GM21619 (cell line): ENCODE measurements at regions not wholly inside any gene's neighbourhood (a gene's known extent, or its start where the extent isn't known, plus 50 kb on each side); places are given as distances from the start of the nearest gene placed in this dataset.
"Not testable (repeated sequence)": the region's sequence is repeated elsewhere in the genome, so short reads cannot be mapped to it uniquely, and the experiment has no call there.

ENCODE experiments used
- ATAC-seq: cut with Tn5 transposase; IDR thresholded peaks from one replicate; pipeline ENCODE4 v1.9.1; 2021; ENCODE audit not compliant: unreplicated experiment

GRCh38 chr6:9236443-9236842 is 801.1 kb upstream of the SLC35B3 start:
- ATAC-seq, result no peak

- ATAC-seq, result no peak
Observed at GRCh38 chr6:9233686-9234085, 798.3 kb upstream of the SLC35B3 start.

GRCh38 chr6:9233226-9233625 is 797.9 kb upstream of the SLC35B3 start:
- ATAC-seq, result no peak

GRCh38 chr6:9225441-9225871 is 790.1 kb upstream of the SLC35B3 start:
- no peak for ATAC-seq

GRCh38 chr6:9224539-9224938 is 789.2 kb upstream of the SLC35B3 start:
- no peak for ATAC-seq

GRCh38 chr6:9213717-9214116 is 778.4 kb upstream of the SLC35B3 start:
- ATAC-seq, result not testable (repeated sequence)

- ATAC-seq, result no peak
Observed at GRCh38 chr6:9208966-9209365, 773.6 kb upstream of the SLC35B3 start.

GRCh38 chr6:9205645-9206044 is 770.3 kb upstream of the SLC35B3 start:
- no peak for ATAC-seq

GRCh38 chr6:9204171-9204570 is 768.8 kb upstream of the SLC35B3 start:
- no peak for ATAC-seq

GRCh38 chr6:9200712-9201111 is 765.4 kb upstream of the SLC35B3 start:
- no peak for ATAC-seq

- no peak for ATAC-seq
Observed at GRCh38 chr6:9197726-9198125, 762.4 kb upstream of the SLC35B3 start.

- ATAC-seq, result no peak
Observed at GRCh38 chr6:9195322-9195721, 760.0 kb upstream of the SLC35B3 start.

- ATAC-seq, result no peak
Observed at GRCh38 chr6:9192405-9192909, 757.1 kb upstream of the SLC35B3 start.

GRCh38 chr6:9186148-9186547 is 750.8 kb upstream of the SLC35B3 start:
- no peak for ATAC-seq

GRCh38 chr6:9178071-9178470 is 742.7 kb upstream of the SLC35B3 start:
- ATAC-seq, result no peak

GRCh38 chr6:9173229-9173628 is 737.9 kb upstream of the SLC35B3 start:
- no peak for ATAC-seq

GRCh38 chr6:9172096-9172495 is 736.8 kb upstream of the SLC35B3 start:
- no peak for ATAC-seq

- no peak for ATAC-seq
Observed at GRCh38 chr6:9168669-9169068, 733.3 kb upstream of the SLC35B3 start.

- ATAC-seq, result no peak
Observed at GRCh38 chr6:9161731-9162130, 726.4 kb upstream of the SLC35B3 start.

GRCh38 chr6:9159051-9159450 is 723.7 kb upstream of the SLC35B3 start:
- ATAC-seq, result no peak

- no peak for ATAC-seq
Observed at GRCh38 chr6:9155836-9156235, 720.5 kb upstream of the SLC35B3 start.

GRCh38 chr6:9143140-9143539 is 707.8 kb upstream of the SLC35B3 start:
- ATAC-seq, result no peak

GRCh38 chr6:9140951-9141460 is 705.7 kb upstream of the SLC35B3 start:
- no peak for ATAC-seq
